Left kidney (tissue), 1 donor: ENCODE measurements at regions not wholly inside any gene's neighbourhood (a gene's known extent, or its start where the extent isn't known, plus 50 kb on each side); places are given as distances from the start of the nearest gene placed in this dataset.

Experiments used
- DNase-seq: peaks from one replicate; pipeline ENCODE4 v3.0.0-alpha.2; 2013

DNA sequence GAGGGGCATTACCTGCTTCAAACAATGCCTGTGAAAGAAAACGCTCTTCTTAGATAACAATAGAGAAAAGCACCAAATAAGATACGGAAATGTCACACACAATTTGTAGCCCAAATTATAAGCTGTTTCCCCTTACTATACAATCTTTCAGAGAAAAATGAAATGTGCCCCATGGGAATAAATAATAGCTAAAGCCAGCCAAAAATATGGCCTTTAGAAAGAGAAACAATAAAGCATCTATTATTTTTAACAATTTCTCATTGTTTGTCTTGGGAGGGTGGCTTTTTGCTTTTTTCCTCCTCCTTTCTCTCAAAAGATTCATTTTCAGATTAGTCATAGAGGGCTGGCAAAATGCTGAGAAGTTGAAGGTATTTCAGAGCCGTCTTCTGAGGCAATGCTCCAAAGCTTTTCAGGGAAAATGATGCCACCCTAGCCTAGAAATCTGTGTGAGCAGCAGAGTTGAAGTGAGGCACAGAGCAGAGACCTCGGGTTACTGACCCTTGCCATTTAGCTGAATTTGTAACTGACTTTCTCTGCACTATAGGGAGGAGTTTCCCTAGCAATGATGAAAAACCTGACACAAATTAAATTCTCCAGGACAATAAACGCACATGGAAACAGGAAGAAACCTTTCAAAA is 86.3 kb upstream of the PRICKLE2 start:
- DNase-seq = no peak

DNA sequence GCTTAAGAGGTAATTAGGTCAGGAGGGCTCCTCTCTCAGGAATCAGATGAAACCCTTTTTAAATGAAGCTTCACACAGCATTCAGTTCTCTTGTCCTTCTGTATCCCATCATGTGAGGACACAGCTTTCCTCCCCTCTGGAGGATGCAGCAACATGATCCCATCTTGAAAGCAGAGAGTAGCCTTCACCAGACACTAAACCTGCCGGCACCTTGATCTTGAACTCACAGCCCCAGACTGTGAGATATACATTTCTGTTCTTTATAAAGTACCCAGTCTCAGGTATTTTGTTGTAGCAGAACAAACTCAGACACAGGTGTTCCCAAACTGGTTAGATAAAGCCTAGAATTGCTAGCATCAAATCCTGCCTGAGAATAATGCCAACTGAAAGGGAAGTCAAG is 83.7 kb upstream of the PRICKLE2 start:
- DNase-seq = no peak

DNA sequence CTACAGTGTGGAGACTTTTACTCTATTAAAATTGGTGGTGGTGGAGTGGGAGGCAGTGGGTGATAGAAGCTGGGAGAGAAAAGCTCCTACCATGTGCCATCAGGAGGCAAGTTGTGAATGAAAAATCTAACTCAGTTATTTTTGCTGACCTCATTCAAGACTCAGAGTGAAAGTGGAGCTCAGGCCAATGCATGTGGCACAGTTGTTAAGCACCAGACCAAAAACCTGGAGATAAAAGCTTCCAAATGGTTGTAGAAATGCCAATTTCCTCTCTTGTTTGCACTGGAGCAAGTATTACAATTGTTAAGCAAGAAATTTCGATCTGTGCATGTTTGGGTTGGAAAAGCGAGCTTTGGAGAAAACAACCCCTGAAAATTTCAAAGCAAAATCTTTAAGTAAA is 81.5 kb upstream of the PRICKLE2 start:
- DNase-seq = no peak

GRCh38 chr3:64305731-64306130 is 80.5 kb upstream of the PRICKLE2 start:
- no peak for DNase-seq

DNA sequence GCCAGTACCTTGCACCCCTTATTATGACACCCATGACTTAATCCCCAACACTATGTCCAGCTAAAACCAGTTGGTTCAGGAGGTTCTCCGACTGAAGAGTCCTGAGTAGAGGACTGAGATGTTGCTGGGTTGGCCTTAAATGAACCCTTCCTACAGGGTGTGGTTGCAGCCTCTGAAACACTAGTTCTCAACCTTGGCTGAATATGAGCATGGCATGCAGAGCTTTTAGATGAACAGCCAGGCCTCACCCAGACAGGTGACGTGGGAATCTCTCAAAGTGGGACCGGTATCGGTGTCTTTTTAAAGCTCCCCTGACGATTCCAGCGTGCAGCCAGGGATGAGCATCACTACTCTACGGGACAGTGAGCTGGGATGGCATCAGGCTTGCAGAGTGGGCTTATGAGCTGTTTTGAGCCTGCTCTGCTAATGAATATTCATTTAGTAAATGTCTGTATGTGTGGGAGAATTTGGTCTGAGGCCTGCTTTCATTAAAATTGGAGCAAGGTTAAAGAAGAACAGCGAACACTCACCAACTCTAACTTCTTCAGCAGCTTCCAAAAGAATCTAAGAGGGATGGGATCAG is 79.7 kb upstream of the PRICKLE2 start:
- no peak for DNase-seq

DNA sequence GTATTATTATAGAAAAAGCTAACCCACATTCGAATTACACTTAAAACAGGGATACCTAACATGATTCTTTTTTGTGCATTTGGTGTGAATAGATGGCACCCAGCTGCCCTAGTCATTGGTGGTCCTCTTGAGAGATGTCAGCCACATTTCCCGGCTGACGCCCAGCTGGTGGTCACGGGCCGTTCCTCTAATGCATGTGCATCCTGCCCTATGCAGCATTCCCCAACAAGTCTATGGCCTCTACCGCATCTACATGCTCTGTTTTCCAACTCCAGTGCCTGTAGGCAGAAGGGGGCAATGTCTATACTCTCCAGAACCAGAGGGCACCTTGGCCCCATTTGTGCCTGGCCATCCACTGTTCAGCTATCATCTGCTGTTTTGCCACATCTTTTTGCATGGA is 78.6 kb upstream of the PRICKLE2 start:
- DNase-seq = no peak

DNA sequence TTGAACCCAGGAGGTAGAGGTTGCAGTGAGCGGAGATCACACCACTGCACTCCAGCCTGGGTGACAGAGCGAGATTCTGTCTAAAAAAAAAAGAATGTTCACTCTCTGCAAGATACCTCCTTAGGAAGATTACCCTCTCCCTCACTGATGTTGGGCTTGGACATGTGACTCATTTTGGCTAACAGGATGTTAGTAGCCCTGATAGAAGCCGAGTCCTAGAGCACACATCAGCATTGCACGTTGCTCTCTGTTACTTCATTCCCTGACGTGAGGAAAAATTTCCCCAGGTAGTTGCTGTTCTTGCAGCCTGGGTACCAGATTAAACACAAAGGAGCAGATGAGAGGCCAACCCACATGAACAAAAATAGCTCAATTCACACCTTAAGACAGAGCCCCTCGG is 78.1 kb upstream of the PRICKLE2 start:
- no peak for DNase-seq

- no peak for DNase-seq
Measured at GRCh38 chr3:64301476-64301875, 76.2 kb upstream of the PRICKLE2 start.

DNA sequence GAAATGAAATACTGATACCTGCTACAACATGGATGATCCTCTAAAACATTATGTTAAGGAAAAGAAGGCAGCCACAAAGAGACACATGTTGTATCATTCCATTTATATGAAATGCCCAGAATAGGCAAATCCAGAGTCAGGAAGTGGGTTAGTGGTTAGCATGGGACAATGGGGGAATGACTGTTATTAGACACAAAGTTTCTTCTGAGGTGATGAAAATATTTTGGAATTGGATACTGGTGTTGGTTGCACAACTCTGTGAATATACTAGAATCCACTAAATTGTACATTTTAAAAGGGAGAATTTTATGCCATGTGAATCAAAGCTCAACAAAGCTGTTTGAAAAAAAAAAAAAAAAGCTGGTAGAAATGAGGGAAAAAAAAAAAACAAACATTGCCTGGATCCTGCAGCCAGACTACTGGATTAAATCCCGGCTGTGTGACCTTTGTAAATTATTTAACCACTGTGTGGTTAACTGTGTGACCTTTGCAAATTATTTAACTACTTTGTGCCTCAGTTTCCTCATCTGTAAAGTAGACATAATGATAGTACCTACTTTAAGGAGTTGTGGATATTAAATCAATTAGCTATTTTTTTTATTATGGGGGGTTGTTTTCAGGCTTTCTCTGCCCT is 75.6 kb upstream of the PRICKLE2 start:
- DNase-seq = no peak

DNA sequence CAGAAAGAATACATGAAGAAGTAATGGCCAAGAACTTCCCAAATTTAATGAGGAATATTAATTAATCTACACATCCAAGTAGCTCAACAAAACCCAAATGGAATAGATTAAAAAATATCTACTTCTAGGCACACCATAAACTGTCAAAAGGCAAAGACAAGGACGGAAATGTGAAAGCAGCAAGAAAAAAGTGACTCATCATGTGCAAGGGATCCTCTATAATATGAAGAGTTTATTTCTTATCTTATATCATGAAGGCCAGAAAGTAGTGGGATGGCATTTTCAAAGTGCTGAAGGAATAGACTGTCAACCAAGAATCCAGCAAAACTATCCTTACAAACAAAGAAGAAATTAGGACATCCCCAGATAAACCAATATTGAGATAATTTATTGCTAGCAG is 73.9 kb upstream of the PRICKLE2 start:
- DNase-seq = no peak

DNA sequence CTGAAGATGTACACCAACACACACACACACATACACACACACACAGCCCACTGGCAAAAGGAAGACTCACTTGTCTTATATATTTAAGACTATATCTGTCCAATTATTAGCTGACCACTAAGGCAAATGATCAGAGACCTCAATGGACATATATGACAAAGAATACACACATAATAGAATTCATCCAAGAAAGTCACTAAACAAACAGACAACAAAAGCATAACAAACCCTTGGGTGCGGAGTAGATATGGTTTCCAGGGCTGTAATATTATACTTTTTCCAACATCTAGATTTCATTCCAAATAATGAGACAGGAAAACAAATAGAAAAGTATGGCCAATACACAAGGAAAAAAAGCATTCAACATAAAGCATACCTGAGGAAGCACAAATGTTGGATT is 72.3 kb upstream of the PRICKLE2 start:
- DNase-seq = no peak

DNA sequence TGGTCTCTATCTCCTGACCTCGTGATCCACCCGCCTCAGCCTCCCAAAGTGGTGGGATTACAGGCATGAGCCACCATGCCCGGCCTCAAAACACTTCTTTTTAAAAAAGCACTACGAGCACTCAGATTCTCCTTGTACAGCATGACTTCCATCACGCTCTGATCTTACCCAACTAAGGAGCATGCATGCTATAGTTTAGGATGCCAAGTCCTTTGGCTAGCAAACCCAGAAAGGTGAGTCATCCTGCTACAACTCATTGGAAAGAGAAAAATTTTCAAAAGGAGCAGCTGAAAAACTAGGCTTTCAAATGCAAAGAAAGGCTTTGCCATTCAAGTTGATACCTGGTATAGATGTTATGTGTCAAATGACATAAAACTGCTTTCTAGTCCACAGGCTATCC is 70.3 kb upstream of the PRICKLE2 start:
- no peak for DNase-seq

GRCh38 chr3:64294771-64295170 is 69.5 kb upstream of the PRICKLE2 start:
- no peak for DNase-seq

DNA sequence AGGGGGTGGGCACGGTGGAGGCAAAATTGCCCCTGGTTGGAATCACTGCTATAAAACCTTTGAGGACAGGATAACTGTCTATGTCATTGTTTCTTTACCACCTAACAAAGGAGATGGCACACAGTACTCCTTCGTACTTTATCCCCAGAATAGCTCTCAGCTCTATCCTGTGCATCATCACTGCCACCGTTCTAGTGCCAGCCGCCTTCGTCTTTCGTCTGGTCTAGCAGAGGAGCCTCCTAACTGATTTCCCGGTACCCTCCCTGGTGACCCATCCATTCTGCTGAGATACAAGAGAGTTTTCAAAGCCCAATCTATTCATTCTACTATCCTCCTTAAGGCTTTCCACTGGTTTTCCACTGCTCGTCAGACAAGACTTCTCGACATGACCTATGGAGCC is 67.9 kb upstream of the PRICKLE2 start:
- no peak for DNase-seq

DNA sequence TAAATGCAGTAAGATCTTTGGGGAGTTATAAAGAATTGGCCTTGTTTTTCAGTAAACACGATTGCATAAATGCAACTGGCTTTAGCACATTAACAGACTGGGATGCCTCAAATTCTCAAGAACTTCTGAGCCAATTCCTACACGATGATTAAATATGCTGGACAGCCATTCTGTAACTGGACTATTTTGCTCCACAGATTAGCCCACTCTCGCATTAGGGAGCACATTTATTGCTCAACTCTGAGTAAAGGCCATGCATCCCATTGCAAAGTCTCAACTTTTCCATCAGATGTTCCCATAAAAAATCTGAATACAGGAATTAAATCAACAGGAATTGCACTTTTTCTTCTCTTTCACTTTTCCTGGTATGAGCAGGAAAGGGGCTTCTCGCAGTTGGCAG is 66.7 kb upstream of the PRICKLE2 start:
- no peak for DNase-seq

DNA sequence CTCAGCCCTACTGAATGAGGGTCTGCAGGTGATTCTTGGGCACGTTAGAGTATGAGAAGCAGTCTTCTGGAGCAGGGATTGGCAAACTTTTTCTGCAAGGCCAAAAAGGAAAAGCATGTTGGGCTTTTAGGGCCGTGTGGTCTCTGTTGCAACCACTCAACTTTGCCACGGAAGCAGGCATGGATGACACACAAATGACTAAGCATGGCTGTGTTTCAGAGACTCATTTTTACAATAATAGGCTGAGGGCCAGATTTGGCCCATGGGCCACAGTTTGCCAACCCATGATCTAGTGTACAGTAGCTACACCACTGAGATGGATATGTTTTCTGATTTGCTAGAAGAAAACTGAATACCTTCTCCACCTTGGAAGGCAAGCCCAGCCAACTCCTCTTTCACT is 66.1 kb upstream of the PRICKLE2 start:
- no peak for DNase-seq

- no peak for DNase-seq
Measured at GRCh38 chr3:64290864-64291263, 65.6 kb upstream of the PRICKLE2 start.

DNA sequence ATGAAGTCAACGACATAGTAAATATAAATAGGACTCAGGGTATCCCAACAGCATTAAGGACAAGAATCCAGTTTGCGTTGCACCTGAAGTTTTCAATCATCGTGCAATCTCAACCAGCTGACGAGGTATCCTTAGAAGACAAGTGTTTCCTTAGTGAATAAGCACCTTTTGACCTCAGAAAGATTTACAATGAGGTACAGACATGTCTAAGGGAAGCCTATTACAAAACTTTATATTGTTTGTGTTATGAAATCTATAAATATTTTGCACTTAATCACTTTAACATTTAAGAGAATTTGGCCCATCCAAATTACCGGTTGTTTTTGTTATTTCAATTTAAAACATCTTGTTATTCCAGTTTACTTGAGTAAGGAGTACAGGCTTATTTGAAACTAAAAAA is 64.9 kb upstream of the PRICKLE2 start:
- no peak for DNase-seq

DNA sequence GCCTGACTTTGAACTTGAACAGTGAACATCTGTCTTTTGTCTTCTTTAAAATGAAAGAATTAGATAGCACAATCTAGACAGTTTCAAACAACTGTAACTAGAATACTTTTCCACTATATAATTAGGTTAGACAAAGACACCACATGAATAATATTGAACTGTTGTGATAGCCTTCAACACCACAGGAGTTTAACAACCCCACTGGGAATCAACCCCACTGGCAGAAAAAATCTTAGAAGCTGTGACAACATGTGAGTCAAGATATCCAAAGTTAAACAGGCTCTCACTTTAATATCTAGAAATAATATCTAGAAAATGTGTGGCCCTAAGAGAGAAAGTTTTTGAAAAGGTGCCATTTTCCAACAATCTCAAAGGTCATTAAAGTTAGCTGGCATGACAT is 64.4 kb upstream of the PRICKLE2 start:
- no peak for DNase-seq

GRCh38 chr3:64278625-64279024 is 53.4 kb upstream of the PRICKLE2 start:
- no peak for DNase-seq

GRCh38 chr3:64276131-64276530 is 50.9 kb upstream of the PRICKLE2 start:
- no peak for DNase-seq
